SU-DHL-6 (cell line): ENCODE measurements at regions not wholly inside any gene's neighbourhood (a gene's known extent, or its start where the extent isn't known, plus 50 kb on each side); places are given as distances from the start of the nearest gene placed in this dataset.

ENCODE experiments used
- H2AFZ ChIP-seq: fragments of 200-600 bp; sonication (generic); 2 replicates; pipeline ENCODE4 v1.6.1; 2014; ENCODE audit warnings: low read depth, mild to moderate bottlenecking, moderate library complexity, mixed read lengths, antibody characterized with exemption, low read length; ENCODE audit not compliant: severe bottlenecking
- H3F3A ChIP-seq: fragments of 200-600 bp; shearing (Covaris generic); 2 replicates; pipeline ENCODE4 v1.6.0; 2016; ENCODE audit warnings: antibody characterized with exemption, mild to moderate bottlenecking; ENCODE audit not compliant: insufficient read depth
- H3K27ac ChIP-seq: fragments of 200-600 bp; sonication (generic); 2 replicates; pipeline ENCODE4 v1.5.1; 2016; ENCODE audit warnings: low read depth, mild to moderate bottlenecking, low read length, moderate library complexity, mixed read lengths
- H3K27me3 ChIP-seq: fragments of 200-600 bp; sonication (generic), shearing (Covaris generic); 2 replicates; pipeline ENCODE4 v1.6.0; 2014; ENCODE audit warnings: mild to moderate bottlenecking, low read length
- H3K36me3 ChIP-seq: fragments of 200-600 bp; sonication (generic); 2 replicates; pipeline ENCODE4 v1.6.1; 2014; ENCODE audit warnings: mild to moderate bottlenecking, low read length, mixed read lengths
- H3K4me2 ChIP-seq: fragments of 300-600, 200-600 bp; shearing (Covaris generic), sonication (generic); 2 replicates; pipeline ENCODE4 v1.6.0; 2014; ENCODE audit warnings: low read length, low read depth, mild to moderate bottlenecking; ENCODE audit not compliant: poor library complexity, severe bottlenecking
- H3K4me3 ChIP-seq: fragments of 200-600 bp; sonication (generic); 2 replicates; pipeline ENCODE4 v1.5.1; 2014; ENCODE audit warnings: antibody characterized with exemption, low read length, mild to moderate bottlenecking, mixed read lengths; ENCODE audit not compliant: insufficient read depth, poor library complexity, severe bottlenecking
- H3K79me2 ChIP-seq: fragments of 200-600 bp; sonication (generic); 2 replicates; pipeline ENCODE4 v1.6.1; 2014; ENCODE audit warnings: mild to moderate bottlenecking, low read length, moderate library complexity; ENCODE audit not compliant: insufficient read depth
- H3K9ac ChIP-seq: fragments of 200-600 bp; sonication (generic); 2 replicates; pipeline ENCODE4 v1.7.0; 2014; ENCODE audit warnings: mild to moderate bottlenecking, low read length
- H3K9me2 ChIP-seq: fragments of 200-600 bp; sonication (generic); replicated peaks from 2 replicates; pipeline ENCODE4 v1.6.1; 2014; ENCODE audit warnings: low read length; ENCODE audit not compliant: insufficient read depth
- H3K9me3 ChIP-seq: fragments of 200-600 bp; sonication (generic); 2 replicates; pipeline ENCODE4 v1.6.1; 2014; ENCODE audit warnings: low read length, mixed read lengths; ENCODE audit not compliant: insufficient read depth
- H4K20me1 ChIP-seq: fragments of 200-600 bp; sonication (generic); 2 replicates; pipeline ENCODE4 v1.6.1; 2014; ENCODE audit warnings: low read depth, mild to moderate bottlenecking, antibody characterized with exemption, low read length, moderate library complexity, mixed read lengths
- EZH2phosphoT487 ChIP-seq: fragments of 200-600 bp; sonication (generic), shearing (Covaris generic); conservative IDR thresholded peaks from 2 replicates; pipeline ENCODE4 v1.6.1; 2018; ENCODE audit warnings: mild to moderate bottlenecking, antibody characterized with exemption, low read length, moderate library complexity, mixed read lengths
- TF ChIP-seq, protein P1 (sequence below): fragments of 200-600 bp; sonication (generic); IDR thresholded peaks from one replicate; pipeline ENCODE4 v1.5.1; 2017; ENCODE audit warnings: antibody characterized with exemption, mild to moderate bottlenecking, low read length, moderate library complexity; ENCODE audit not compliant: insufficient read depth, poor library complexity, severe bottlenecking

DNA sequence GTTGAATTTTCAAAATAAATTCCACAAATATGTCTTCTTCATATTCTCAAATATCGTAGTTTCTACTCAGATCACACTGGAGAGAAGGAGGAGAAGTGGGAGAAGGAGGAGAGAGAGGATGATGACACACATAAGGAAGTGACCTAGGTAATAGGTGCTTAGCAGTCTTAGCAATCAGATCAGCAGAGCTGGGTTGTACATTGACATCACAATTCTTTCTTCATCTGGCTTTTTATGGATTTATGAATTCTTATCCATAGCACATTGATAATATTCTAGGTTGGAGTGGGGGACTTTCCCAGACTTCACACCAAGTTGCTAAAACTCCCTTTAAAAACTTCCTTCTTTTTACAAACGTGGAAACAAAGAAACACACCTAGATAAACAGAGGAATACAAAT lies 86.9 kb downstream of the FGF9 start:
- no peaks in the 10 kb centered on the region for H3K27me3 ChIP-seq
- H3K9me2 ChIP-seq: no peaks in the 10 kb centered on the region
- no peak overlapping the region for H3K4me2 ChIP-seq

DNA sequence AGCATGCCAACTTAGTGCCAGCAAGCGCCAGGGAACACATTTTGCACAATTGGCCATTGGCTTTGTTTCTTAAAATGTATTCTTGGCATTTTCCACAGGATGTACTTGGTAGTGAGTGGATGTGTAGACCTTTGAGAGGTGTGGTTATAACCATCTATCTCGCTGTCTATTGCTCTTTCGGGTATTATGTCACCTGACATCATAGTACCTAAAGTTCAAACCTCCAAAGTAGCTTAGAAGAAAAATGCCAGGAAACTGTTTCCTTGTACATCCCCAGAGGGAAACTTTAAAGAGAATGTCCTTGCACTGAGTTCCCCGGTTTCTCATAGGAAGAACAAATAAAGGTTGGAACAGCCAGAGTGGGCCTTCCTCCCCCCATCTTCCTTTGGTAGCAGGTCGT lies 87.6 kb downstream of the FGF9 start:
- Histone ChIP-seq H3K27me3 (no peaks in the 10 kb centered on the region), H3K9me3 (no peaks in the 10 kb centered on the region), H3K4me3 (no peak overlapping the region)

More for the DNA sequence above, 86.9 kb downstream of the FGF9 start:
- no peaks in the 10 kb centered on the region for H4K20me1 ChIP-seq
- no peak overlapping the region for H2AFZ ChIP-seq
- H3K27ac ChIP-seq: no peak overlapping the region
- H3K4me3 ChIP-seq: no peak overlapping the region
- H3K9ac ChIP-seq: no peak overlapping the region
- H3K9me3 ChIP-seq: no peaks in the 10 kb centered on the region
- no peaks in the 10 kb centered on the region for H3K36me3 ChIP-seq
- no peak for TF ChIP-seq EZH2phosphoT487
- TF ChIP-seq, protein P1, sequence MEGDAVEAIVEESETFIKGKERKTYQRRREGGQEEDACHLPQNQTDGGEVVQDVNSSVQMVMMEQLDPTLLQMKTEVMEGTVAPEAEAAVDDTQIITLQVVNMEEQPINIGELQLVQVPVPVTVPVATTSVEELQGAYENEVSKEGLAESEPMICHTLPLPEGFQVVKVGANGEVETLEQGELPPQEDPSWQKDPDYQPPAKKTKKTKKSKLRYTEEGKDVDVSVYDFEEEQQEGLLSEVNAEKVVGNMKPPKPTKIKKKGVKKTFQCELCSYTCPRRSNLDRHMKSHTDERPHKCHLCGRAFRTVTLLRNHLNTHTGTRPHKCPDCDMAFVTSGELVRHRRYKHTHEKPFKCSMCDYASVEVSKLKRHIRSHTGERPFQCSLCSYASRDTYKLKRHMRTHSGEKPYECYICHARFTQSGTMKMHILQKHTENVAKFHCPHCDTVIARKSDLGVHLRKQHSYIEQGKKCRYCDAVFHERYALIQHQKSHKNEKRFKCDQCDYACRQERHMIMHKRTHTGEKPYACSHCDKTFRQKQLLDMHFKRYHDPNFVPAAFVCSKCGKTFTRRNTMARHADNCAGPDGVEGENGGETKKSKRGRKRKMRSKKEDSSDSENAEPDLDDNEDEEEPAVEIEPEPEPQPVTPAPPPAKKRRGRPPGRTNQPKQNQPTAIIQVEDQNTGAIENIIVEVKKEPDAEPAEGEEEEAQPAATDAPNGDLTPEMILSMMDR: no peak
- H3F3A ChIP-seq: no peaks in the 10 kb centered on the region
- no peaks in the 10 kb centered on the region for H3K79me2 ChIP-seq

DNA sequence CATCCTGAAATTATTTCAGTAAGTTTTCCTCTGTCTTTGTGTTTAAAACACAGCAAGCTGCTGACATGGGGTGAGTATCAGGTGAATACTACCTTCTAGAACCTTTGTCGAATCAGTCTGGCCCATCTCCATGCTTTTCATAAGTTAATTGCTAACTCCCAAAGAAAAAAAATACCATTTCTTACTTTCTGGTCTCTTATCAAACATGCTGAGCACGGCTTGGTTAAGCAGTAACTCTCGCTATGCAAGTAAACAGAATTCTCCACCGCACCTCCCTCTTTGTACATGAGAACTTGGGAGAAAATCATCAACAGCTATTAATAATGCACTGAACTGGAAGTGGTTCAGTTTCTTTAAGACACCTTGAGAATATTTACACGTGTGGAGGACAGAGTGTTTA lies 88.6 kb downstream of the FGF9 start:
- H4K20me1 ChIP-seq: no peaks in the 10 kb centered on the region
- H3K27ac ChIP-seq: no peak overlapping the region
- H2AFZ ChIP-seq: no peak overlapping the region
- H3K79me2 ChIP-seq: no peaks in the 10 kb centered on the region
- no peaks in the 10 kb centered on the region for H3F3A ChIP-seq
- H3K4me3 ChIP-seq: no peak overlapping the region
- no peaks in the 10 kb centered on the region for H3K27me3 ChIP-seq
- no peak overlapping the region for H3K4me2 ChIP-seq
- TF ChIP-seq, protein P1: no peak
- TF ChIP-seq EZH2phosphoT487: no peak
- no peak overlapping the region for H3K9ac ChIP-seq
- H3K9me3 ChIP-seq: no peaks in the 10 kb centered on the region
- H3K9me2 ChIP-seq: no peaks in the 10 kb centered on the region
- no peaks in the 10 kb centered on the region for H3K36me3 ChIP-seq

More for the DNA sequence above, 87.6 kb downstream of the FGF9 start:
- no peaks in the 10 kb centered on the region for H3K36me3 ChIP-seq
- H4K20me1 ChIP-seq: no peaks in the 10 kb centered on the region
- H3K9me2 ChIP-seq: no peaks in the 10 kb centered on the region
- H3K4me2 ChIP-seq: no peak overlapping the region
- TF ChIP-seq EZH2phosphoT487: no peak
- TF ChIP-seq, protein P1: no peak
- no peaks in the 10 kb centered on the region for H3F3A ChIP-seq
- no peak overlapping the region for H2AFZ ChIP-seq
- H3K27ac ChIP-seq: no peak overlapping the region
- no peak overlapping the region for H3K9ac ChIP-seq
- H3K79me2 ChIP-seq: no peaks in the 10 kb centered on the region
